Upper lobe of left lung (tissue), 6 donors: ENCODE measurements at regions not wholly inside any gene's neighbourhood (a gene's known extent, or its start where the extent isn't known, plus 50 kb on each side); places are given as distances from the start of the nearest gene placed in this dataset.

ENCODE experiments used
- ATAC-seq, 2 donors: fragments of 200-7000 bp; cut with Tn5 transposase; one replicate each; pipeline ENCODE4 v1.9.1; 2022; ENCODE audit warnings: mild to moderate bottlenecking in 2 of 2, moderate library complexity in 2 of 2; ENCODE audit not compliant: low FRiP score in 2 of 2
- DNase-seq, 2 donors: peaks; one replicate each; pipeline ENCODE4 v3.0.0-alpha.2; 2019 to 2020
- H3K27ac ChIP-seq, 4 donors: fragments of 200-600 bp; sonication (generic); one replicate each; pipeline ENCODE4 v1.5.1; 2016 to 2019
- H3K27me3 ChIP-seq, 4 donors: fragments of 200-600 bp; sonication (generic); one replicate each; pipeline ENCODE4 v1.5.1; 2017 to 2019
- H3K36me3 ChIP-seq, 4 donors: fragments of 200-600 bp; sonication (generic); one replicate each; pipeline ENCODE4 v1.5.1; 2016 to 2019
- H3K4me1 ChIP-seq, 4 donors: fragments of 200-600 bp; sonication (generic); one replicate each; pipeline ENCODE4 v1.5.1; 2018 to 2019
- H3K4me3 ChIP-seq, 4 donors: fragments of 200-600 bp; sonication (generic); one replicate each; pipeline ENCODE4 v1.5.1; 2017 to 2019; ENCODE audit warnings: mild to moderate bottlenecking in 2 of 4, moderate library complexity in 1 of 4
- H3K9me3 ChIP-seq, 4 donors: fragments of 200-600 bp; sonication (generic); one replicate each; pipeline ENCODE4 v1.5.1; 2018 to 2019
- CTCF ChIP-seq, 6 experiments: fragments of 450-650 bp in 4 of 6; fragments of 200-600 bp in 2 of 6; sonication (generic) in 2 of 6; IDR thresholded peaks; one replicate each; pipeline ENCODE4 v1.5.1; 2016 to 2019; ENCODE audit warnings: antibody characterized with exemption in 6 of 6
- EP300 ChIP-seq, 4 donors: sonication (generic); formaldehyde crosslinking; IDR thresholded peaks; one replicate each; pipeline ENCODE4 v1.5.1; 2017; ENCODE audit warnings: antibody characterized with exemption in 4 of 4, control low read depth in 2 of 4
- POLR2A ChIP-seq, 4 donors: fragments of 450-650 bp; IDR thresholded peaks; one replicate each; pipeline ENCODE4 v1.5.1; 2016 to 2017; ENCODE audit warnings: antibody characterized with exemption in 4 of 4, mild to moderate bottlenecking in 2 of 4
- POLR2AphosphoS5 ChIP-seq, 2 donors: sonication (generic); formaldehyde crosslinking; IDR thresholded peaks; one replicate each; pipeline ENCODE4 v1.5.1; 2017; ENCODE audit warnings: antibody characterized with exemption in 2 of 2
- WGBS, 2 donors: methylation state at CpG; one replicate each; pipeline ENCODE4 v1.1.5; 2017 to 2018; 5-methylcytosine and 5-hydroxymethylcytosine counted together
- donor health status: DM: no; HTN: no; CAD: no; lungs with moderate emphysema.
- donor health status: DM: no; HTN: yes; CAD: no; lungs with severe emphysema.

GRCh38 chr2:59578349-59578748 is 975.1 kb downstream of the BCL11A start:
- TF ChIP-seq POLR2A (IDR thresholded peaks at IDR 0.05), result no peak
- TF ChIP-seq EP300 (IDR thresholded peaks at IDR 0.05), result no peak
- TF ChIP-seq POLR2AphosphoS5 (IDR thresholded peaks at IDR 0.05), result no peak
- TF ChIP-seq CTCF (IDR thresholded peaks at IDR 0.05), result no peak

GRCh38 chr2:59575191-59575590 is 978.3 kb downstream of the BCL11A start:
- DNase-seq, result no peak
- no peak for ATAC-seq
- Histone ChIP-seq H3K4me1 (no peaks in the 10 kb centered on the region), H3K36me3 (no peaks in the 10 kb centered on the region), H3K9me3 (no peaks in the 10 kb centered on the region), H3K27ac (no peak overlapping the region), H3K27me3 (no peaks in the 10 kb centered on the region), H3K4me3 (no peak overlapping the region)
- TF ChIP-seq CTCF (IDR thresholded peaks at IDR 0.05) (no peak), POLR2AphosphoS5 (IDR thresholded peaks at IDR 0.05) (no peak), POLR2A (IDR thresholded peaks at IDR 0.05) (no peak), EP300 (IDR thresholded peaks at IDR 0.05) (no peak)
- WGBS, 2 donors, result 49 to 76% methylated on average over 1 of the region's 1 CpG

More at GRCh38 chr2:59578349-59578748, 975.1 kb downstream of the BCL11A start:
- H3K9me3 ChIP-seq, result no peaks in the 10 kb centered on the region
- H3K27me3 ChIP-seq, result no peaks in the 10 kb centered on the region
- no peaks in the 10 kb centered on the region for H3K36me3 ChIP-seq
- no peaks in the 10 kb centered on the region for H3K4me1 ChIP-seq
- H3K27ac ChIP-seq, result no peak overlapping the region
- DNase-seq (no peak), ATAC-seq (no peak)
- H3K4me3 ChIP-seq, result no peak overlapping the region
- 78 to 79% methylated on average over 3 of the region's 3 CpGs for WGBS, 2 donors

DNA sequence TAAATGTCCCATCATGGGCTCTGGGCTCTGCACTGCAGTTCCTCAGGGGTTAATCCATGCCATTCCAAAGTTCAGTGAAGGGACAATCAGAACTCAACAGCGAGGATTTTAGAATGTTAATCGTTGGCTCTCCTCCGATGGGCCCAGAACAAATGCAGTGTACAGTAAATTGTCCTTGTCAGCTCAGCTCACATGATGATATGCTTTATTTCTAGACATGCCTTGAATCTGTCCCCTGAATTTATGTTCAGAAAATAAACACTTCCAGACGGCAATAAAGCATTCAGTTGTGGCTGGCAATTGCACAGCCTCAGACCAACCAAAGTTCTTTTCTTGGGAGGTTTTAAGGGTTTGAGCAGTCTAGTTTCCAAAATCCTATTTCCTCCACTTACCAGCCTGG is 981.2 kb downstream of the BCL11A start:
- DNase-seq (no peak), ATAC-seq (no peak)
- H3K4me3 ChIP-seq, result no peak overlapping the region
- 63 to 78% methylated on average over 4 of the region's 4 CpGs for WGBS, 2 donors
- H3K36me3 ChIP-seq, result no peaks in the 10 kb centered on the region
- no peaks in the 10 kb centered on the region for H3K4me1 ChIP-seq
- TF ChIP-seq EP300 (IDR thresholded peaks at IDR 0.05) (no peak), POLR2A (IDR thresholded peaks at IDR 0.05) (no peak), CTCF (IDR thresholded peaks at IDR 0.05) (no peak), POLR2AphosphoS5 (IDR thresholded peaks at IDR 0.05) (no peak)
- H3K27me3 ChIP-seq, result no peaks in the 10 kb centered on the region
- H3K27ac ChIP-seq, result no peak overlapping the region
- no peaks in the 10 kb centered on the region for H3K9me3 ChIP-seq

DNA sequence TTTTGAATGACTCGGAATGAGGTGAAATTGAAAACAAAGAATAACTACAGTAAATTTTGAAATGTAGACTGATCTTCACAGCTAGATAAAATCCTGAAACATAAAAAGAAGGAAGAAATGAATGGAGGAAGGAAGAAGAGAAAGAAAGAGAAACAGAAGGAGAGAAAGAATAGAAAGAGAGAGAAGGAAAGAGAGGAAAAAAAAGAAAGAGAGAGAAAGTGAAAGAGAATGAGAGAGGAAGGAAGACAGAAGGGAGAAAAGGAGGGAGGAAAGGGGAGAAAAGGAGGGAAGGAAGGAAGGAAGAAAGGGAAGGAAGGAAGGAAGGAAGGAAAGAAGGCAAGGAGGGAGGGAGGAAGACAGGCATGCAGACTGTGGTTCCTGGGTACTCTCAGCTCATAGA is 982.6 kb downstream of the BCL11A start:
- no peak for ATAC-seq
- H3K36me3 ChIP-seq, result no peaks in the 10 kb centered on the region
- H3K4me1 ChIP-seq, result no peaks in the 10 kb centered on the region
- no peaks in the 10 kb centered on the region for H3K27me3 ChIP-seq
- TF ChIP-seq POLR2A (IDR thresholded peaks at IDR 0.05) (no peak), EP300 (IDR thresholded peaks at IDR 0.05) (no peak), POLR2AphosphoS5 (IDR thresholded peaks at IDR 0.05) (no peak), CTCF (IDR thresholded peaks at IDR 0.05) (no peak)
- H3K27ac ChIP-seq, result no peak overlapping the region
- no peak overlapping the region for H3K4me3 ChIP-seq
- WGBS, 2 donors, result 95 to 100% methylated on average over 1 of the region's 1 CpG
- no peaks in the 10 kb centered on the region for H3K9me3 ChIP-seq
- DNase-seq, result no peak

DNA sequence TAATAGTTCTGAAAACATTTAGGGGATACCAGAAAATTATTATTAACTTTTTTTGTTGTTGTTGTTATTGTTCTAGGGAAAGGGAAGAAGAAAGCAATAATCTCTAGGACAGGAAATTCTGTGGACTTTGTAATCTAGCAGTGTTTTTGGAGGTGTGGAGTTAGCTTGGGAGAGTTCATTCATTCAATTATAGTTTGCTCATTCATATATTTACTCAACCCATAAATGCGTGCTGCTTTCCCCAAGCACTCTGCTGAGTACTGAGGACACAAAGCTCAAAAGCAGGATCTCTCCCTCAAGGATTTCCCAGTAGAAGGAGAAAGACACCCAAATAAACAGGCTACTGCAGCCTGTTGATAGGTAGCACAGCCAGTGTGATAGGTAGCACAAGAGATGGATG is 984.3 kb downstream of the BCL11A start:
- ATAC-seq (no peak), DNase-seq (no peak)
- WGBS, 2 donors, result 38 to 72% methylated on average over 1 of the region's 1 CpG
- Histone ChIP-seq H3K9me3 (no peaks in the 10 kb centered on the region), H3K4me1 (no peaks in the 10 kb centered on the region), H3K4me3 (no peak overlapping the region), H3K27ac (no peak overlapping the region), H3K27me3 (no peaks in the 10 kb centered on the region), H3K36me3 (no peaks in the 10 kb centered on the region)
- no peak for TF ChIP-seq EP300 (IDR thresholded peaks at IDR 0.05)
- no peak for TF ChIP-seq POLR2A (IDR thresholded peaks at IDR 0.05)
- no peak for TF ChIP-seq POLR2AphosphoS5 (IDR thresholded peaks at IDR 0.05)
- TF ChIP-seq CTCF (IDR thresholded peaks at IDR 0.05), result no peak
